Skin epidermis (tissue), 12 donors: ENCODE measurements at regions not wholly inside any gene's neighbourhood (a gene's known extent, or its start where the extent isn't known, plus 50 kb on each side); places are given as distances from the start of the nearest gene placed in this dataset.
"Not testable (repeated sequence)": the region's sequence is repeated elsewhere in the genome, so short reads cannot be mapped to it uniquely, and the experiment has no call there.

ENCODE experiments used
- H3K27ac ChIP-seq, 21 experiments: fragments of 200-600 bp; sonication (generic) in 11 of 21; one replicate each; pipeline ENCODE4 v1.5.0; 2020; ENCODE audit warnings: mild to moderate bottlenecking in 3 of 21, inconsistent platforms in 2 of 21, moderate library complexity in 2 of 21
- H3K4me3 ChIP-seq, 7 experiments: fragments of 200-600 bp; sonication (generic) in 2 of 7; one replicate each; pipeline ENCODE4 v1.5.0; 2020; ENCODE audit warnings: inconsistent platforms in 2 of 7, mild to moderate bottlenecking in 2 of 7, moderate library complexity in 1 of 7

DNA sequence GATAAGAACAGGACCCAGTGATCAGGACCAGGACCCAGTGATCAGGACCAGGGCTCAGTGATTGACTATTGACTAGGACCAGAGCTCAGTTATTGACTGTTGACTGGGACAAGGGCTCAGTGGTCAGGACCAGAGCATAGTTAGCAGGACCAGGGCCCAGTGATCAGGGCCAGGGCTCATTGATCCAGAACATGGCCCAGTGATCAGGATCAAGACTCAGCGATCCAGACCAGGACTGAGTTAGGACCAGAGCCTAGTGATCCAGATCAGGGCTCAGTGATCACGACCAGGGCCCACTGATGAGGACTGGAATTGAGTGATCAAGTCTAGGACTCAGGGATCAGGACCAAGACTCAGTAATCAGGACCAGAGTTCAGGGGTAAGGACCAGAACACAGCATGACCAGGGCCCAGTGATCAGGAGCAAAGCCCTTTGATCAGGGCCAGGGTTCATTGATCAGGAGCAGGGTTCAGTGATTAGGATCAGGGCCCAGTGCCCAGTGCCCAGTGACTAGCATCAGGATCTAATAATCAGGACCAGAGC lies 176.0 kb downstream of the TMEM121 start:
- Histone ChIP-seq H3K4me3 (no peak overlapping the region), H3K27ac (peak overlapping the region in 1 of 21 experiments; percentile 36)

- H3K27ac ChIP-seq, H3K4me3 ChIP-seq: not testable (repeated sequence)
Measured at GRCh38 chr14:105703044-105703665, 176.8 kb downstream of the TMEM121 start.

DNA sequence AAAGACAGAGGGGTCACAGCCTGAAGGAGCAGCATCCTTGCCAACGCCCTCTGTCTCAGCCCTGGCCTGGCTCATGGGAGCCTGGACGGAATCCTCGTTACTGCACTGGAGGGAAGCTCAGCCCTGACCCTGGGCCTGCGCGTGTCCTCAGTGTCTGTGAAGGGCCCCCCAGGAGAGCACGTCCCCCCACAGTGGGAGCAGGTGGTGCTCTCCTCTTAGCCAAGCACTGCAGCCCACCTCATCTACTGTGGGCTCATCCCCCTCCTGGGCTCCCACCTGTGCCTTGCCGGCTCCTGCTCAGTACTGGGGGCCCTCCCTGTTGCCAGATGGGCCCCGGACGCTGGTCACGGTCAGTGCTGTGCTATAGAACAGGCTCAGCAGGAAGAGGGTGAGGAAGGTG lies 177.7 kb downstream of the TMEM121 start:
- not testable (repeated sequence) for H3K4me3 ChIP-seq, H3K27ac ChIP-seq

- not testable (repeated sequence) for H3K27ac ChIP-seq, H3K4me3 ChIP-seq
Measured at GRCh38 chr14:105704492-105704891, 178.1 kb downstream of the TMEM121 start.

GRCh38 chr14:105705512-105705861 lies 179.1 kb downstream of the TMEM121 start:
- peak overlapping the region in 1 of 21 experiments; percentile 39 for H3K27ac ChIP-seq
- H3K4me3 ChIP-seq = not testable (repeated sequence)

- H3K27ac ChIP-seq = peak overlapping the region in 1 of 21 experiments; percentile 39
Measured at GRCh38 chr14:105705862-105706700, 179.7 kb downstream of the TMEM121 start.

DNA sequence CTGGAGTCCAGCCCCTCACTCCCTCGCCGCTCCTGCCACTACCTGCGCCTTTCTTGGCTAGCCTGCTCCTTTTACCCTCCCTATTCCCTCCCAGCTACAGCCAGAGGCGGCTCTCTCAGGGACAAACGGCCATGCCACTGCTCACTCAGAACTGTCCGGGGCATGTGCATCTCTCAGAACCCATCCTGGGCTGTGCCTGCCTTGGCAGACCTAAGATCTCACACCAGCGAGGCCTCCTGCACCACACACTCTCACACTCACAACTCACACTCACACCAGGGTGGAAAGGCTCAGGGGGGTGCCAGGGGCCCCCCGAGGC lies 180.3 kb downstream of the TMEM121 start:
- H3K4me3 ChIP-seq = not testable (repeated sequence)
- H3K27ac ChIP-seq = peak overlapping the region in 1 of 21 experiments; percentile 39

More at GRCh38 chr14:105705862-105706700, 179.7 kb downstream of the TMEM121 start:
- not testable (repeated sequence) for H3K4me3 ChIP-seq

DNA sequence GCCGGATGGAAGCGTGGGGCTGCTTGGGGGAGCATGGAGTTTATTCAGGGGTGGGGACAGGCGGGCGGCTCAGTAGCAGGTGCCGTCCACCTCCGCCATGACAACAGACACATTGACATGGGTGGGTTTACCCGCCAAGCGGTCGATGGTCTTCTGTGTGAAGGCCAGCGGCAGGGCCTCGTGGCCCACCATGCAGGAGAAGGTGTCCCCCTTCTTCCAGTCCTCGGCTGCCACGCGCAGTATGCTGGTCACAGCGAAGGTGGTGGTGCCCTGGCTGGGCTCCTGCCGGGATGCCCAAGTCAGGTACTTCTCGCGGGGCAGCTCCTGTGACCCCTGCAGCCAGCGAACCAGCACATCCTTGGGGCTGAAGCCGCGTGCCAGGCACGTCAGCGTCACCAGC lies 180.7 kb downstream of the TMEM121 start:
- not testable (repeated sequence) for H3K27ac ChIP-seq, H3K4me3 ChIP-seq

DNA sequence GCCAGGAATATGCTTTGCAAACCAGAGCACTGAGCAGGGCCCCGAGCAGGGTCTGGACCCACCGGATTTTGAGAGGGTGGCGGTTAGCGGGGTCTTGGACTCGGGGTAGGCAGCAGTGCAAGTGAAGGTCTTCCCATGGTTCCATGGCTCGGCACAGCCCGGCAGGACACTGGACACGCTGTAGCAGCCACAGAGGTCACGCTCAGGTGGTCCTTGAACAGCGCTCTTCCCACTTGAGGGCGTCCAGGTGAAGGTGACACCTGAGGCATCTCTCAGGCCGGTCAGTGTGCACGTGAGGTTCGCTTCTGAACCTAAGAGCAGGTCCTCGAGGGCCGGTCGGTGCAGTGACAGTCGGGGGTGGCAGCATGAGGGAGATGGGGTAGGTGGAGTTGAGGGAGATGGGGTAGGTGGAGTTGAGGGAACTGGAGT lies 181.4 kb downstream of the TMEM121 start:
- not testable (repeated sequence) for H3K4me3 ChIP-seq, H3K27ac ChIP-seq

DNA sequence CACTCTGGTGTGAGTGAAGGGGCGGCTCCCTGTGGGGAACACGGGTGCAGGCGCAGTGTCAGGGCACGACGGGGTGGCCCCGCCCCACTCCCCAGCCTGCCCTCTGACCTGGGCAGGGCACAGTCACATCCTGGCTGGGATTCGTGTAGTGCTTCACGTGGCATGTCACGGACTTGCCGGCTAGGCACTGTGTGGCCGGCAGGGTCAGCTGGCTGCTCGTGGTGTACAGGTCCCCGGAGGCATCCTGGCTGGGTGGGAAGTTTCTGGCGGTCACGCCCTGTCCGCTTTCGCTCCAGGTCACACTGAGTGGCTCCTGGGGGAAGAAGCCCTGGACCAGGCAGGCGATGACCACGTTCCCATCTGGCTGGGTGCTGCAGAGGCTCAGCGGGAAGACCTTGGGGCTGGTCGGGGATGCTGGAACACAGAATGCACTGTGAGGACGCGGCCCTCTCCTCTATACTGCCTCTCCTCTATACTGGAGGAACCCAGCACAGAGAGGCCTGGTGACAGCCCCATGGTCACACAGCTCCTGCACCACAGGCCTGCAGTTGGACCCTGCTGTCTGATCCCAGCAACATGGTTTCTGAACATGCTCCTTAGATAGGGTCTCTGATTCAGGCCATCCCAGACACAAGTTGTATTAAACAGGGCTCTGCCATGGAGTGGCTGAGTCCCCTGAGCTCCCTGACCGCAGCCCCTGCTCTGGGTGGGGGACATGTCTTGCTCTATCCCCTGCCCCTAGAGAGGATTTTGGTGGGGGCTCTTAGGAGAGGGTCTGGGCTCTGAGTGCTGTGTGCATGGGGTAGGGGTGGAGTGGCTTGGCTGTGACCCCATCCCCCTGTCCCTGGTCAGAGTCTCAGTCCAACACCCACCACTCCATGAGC lies 182.1 kb downstream of the TMEM121 start:
- H3K27ac ChIP-seq, H3K4me3 ChIP-seq: not testable (repeated sequence)

GRCh38 chr14:105709281-105710118 lies 183.1 kb downstream of the TMEM121 start:
- Histone ChIP-seq H3K27ac (no peak overlapping the region), H3K4me3 (no peak overlapping the region)

DNA sequence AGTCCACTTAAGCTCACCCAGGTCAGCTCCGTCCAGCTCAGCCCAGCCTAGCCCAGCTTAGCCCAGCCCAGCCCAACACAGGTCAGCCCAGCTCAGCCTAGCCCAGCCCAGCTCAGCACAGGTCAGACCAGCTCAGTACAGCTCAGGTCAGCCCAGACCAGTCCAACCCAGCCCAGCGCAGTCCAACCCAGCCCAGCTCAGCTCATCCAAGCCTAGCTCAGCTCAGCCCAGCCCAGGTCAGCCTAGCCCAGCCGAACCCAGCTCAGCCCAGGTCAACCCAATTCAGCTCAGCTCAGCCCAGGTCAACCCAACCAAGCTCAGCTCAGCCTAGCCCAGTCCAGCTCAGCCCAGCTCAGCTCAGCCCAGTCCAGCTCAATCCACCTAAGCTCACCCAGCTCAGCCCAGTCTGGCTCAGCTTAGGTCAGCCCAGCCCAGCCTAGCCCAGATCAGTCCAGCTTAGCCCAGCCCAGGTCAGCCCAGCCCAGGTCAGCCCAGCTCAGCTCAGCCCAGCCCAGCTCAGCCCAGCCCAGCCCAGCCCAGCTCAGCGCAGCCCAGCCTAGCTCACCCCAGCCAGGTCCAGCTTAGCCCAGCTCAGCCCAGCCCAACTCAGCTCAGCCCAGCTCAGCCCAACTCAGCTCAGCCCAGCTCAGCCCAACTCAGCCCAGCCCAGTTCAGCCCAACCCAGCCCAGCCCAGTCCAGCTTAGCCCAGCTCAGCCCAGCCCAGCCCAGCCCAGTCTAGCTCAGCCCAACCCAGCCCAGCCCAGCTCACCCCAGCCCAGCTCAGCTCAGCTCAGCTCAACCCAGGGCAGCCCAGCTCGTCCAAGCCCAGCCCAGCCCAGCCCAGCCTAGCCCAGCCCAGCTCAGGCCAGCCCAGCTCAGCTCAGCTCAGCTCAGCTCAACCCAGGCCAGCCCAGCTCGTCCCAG lies 184.0 kb downstream of the TMEM121 start:
- Histone ChIP-seq H3K27ac (no peak overlapping the region), H3K4me3 (no peak overlapping the region)

DNA sequence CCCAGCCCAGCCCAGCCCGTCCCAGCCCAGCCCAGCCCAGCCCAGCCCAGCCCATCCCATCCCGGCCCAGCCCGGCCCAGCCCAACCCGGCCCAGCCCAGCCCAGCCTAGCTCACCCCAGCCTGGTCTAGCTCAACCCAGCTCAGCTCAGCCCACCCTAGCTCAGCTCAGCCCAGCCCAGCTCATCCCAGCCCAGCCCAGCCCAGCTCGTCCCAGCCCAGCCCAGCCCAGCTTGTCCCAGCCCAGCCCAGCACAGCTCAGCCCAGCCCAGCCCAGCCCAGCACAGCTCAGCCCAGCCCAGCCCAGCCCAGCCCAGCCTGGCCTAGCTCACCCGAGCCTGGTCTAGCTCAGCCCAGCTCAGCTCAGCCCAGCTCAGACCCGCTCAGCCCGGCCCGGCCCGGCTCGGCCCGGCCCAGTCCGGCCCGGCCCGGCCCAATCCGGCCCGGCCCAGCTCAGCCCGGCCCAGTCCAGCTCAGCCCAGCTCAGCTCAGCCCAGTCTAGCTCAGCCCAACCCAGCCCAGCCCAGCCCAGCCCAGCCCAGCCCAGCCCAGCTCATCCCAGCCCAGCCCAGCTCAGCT lies 184.7 kb downstream of the TMEM121 start:
- Histone ChIP-seq H3K27ac (no peak overlapping the region), H3K4me3 (no peak overlapping the region)

DNA sequence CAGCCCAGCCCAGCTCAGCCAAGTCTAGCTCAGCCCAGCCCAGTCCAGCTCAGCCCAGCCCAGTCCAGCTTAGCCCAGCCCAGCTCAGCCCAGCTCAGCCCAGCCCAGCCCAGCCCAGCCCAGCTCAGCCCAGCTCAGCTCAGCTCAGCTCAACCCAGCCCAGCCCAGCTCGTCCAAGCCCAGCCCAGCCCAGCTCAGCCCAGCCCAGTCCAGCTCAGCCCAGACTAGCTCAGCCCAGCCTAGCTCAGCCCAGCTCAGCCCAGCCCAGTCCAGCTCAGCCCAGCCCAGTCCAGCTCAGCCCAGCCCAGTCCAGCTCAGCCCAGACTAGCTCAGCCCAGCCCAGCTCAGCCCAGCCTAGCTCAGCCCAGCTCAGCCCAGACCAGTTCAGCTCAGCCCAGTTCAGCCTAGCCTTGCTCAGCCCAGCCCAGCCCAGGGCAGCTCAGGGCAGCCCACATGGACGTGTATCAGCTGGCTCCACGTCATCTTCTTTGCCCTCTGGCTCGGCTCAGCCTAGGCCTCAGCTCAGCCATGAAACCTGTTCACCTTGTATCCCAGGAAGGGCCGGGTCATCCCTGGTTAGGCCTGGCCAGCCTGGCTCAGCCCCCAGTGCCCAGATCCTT lies 185.6 kb downstream of the TMEM121 start:
- no peak overlapping the region for H3K27ac ChIP-seq
- H3K4me3 ChIP-seq = no peak overlapping the region

DNA sequence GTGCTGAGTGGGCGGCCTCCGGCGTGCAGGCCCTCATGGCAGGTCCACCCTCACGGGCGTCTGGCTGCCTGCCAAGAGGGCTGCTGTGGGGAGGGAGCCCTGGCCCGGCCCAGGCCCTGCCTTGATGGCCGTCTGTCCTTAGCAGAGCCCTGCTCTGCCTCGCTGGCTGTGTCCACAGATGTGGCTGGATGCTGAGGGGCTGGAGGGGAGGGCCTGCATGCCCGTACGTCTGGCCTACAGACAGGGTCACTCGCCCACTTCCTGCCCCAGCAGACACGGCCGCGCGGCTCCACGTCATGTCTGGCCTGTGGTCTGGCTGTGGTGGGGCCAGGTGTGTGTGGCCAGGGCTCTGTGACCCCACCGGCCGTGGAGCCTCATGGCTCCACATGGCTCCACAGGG lies 186.3 kb downstream of the TMEM121 start:
- not testable (repeated sequence) for H3K27ac ChIP-seq

GRCh38 chr14:105713160-105713559 lies 186.8 kb downstream of the TMEM121 start:
- H3K27ac ChIP-seq, H3K4me3 ChIP-seq: not testable (repeated sequence)

More for the DNA sequence above, 186.3 kb downstream of the TMEM121 start:
- H3K4me3 ChIP-seq = not testable (repeated sequence)

DNA sequence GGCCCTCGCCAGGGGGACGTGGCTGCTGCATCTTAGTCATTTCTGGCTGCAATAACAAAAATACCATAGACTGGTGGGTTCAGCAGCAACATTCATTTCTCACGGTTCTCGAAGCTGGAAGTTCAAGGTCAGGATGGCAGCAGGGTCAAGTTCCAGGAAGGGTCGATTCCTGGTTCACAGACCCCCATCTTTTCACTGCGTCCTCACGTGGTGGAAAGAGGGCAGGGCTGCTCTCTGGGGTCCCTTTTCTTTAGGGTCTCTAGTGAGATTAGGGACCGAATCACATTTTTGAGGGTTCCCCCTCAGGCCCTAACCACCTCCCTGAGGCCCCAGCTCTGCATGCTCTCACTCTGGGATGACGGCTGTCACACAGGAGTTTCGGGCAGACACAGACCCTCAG lies 187.5 kb downstream of the TMEM121 start:
- H3K4me3 ChIP-seq, H3K27ac ChIP-seq: not testable (repeated sequence)
